Kidney tubule cell (primary cell): ENCODE measurements at regions not wholly inside any gene's neighbourhood (a gene's known extent, or its start where the extent isn't known, plus 50 kb on each side); places are given as distances from the start of the nearest gene placed in this dataset.
"Not testable (repeated sequence)": the region's sequence is repeated elsewhere in the genome, so short reads cannot be mapped to it uniquely, and the experiment has no call there.

ENCODE experiments used
- DNase-seq: peaks from one replicate; pipeline ENCODE4 v3.0.0-alpha.2; 2018; ENCODE audit warnings: low spot score

- DNase-seq, result peak; percentile 88
Observed at GRCh38 chr4:177185579-177185978, 124.1 kb upstream of the NEIL3 start.

GRCh38 chr4:177187371-177187770, 122.3 kb upstream of the NEIL3 start:
- no peak for DNase-seq

DNA sequence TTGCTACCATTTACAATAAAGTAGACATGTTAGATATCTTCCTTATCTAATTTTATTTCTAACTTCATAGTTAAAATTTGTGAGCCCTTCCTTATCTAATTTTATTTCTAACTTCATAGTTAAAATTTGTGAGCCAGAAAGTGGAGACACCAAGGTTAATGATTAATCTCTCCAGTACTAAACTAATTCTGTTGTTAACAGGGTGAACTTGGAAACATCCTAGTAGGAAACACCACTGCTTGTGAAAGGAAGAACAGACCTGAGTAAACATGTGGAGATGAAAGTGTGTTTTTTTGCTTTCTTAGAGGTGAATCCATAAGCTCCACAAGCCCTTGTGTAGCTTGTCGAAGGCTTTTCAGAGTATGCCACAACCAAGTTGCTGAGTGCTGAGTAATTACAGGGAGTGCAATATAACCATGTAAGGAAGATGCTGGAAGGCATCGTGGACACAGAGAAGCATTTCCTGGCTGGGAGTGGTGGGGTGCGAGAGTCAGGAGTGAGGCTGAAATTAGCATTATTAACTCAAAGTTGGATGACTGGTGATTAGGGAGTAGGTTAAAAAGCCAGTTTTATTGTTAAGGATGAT, 118.6 kb upstream of the NEIL3 start:
- peak; percentile 74 for DNase-seq

DNA sequence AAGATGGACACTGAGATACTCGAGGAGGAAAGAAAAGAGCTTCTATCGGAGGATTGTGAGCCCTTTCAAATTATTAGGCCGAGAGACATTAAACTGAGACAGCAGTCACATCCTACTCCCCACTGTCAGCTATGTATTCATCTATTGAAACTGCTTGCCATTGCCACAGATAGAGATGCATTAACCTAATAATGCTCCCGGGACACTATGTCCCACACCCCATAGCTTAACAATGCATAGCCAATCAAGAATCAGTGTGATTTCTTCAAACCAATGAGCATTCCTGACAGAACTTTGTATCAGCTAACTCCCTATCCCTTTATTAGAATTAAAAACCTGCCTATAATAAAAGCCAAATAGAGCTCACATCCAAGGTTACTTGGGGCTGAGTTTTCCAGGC, 118.1 kb upstream of the NEIL3 start:
- DNase-seq, result no peak

DNA sequence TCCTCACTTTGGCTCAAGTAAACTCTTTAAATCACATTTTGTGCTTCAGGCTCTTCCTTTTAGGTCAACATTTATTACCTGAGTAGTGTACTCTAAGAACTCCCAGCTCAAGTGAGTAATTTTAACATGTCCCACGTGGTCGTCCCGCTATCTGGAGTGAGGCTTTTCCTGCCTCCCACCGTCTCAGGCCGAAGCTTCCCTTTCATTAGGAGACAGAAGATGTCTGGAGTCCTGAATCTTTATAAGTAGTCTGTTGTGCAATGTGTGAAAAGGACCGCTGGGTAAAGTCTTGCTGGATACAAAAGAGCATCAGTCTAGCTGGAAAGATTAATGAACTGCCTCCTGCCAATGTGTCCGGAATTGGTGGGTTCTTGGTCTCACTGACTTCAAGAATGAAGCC, 117.7 kb upstream of the NEIL3 start:
- DNase-seq, result no peak

GRCh38 chr4:177193024-177193715, 116.5 kb upstream of the NEIL3 start:
- DNase-seq, result not testable (repeated sequence)

- DNase-seq, result peak; percentile 83
Observed at GRCh38 chr4:177194906-177195305, 114.8 kb upstream of the NEIL3 start.

GRCh38 chr4:177196615-177197014, 113.1 kb upstream of the NEIL3 start:
- DNase-seq, result no peak

DNA sequence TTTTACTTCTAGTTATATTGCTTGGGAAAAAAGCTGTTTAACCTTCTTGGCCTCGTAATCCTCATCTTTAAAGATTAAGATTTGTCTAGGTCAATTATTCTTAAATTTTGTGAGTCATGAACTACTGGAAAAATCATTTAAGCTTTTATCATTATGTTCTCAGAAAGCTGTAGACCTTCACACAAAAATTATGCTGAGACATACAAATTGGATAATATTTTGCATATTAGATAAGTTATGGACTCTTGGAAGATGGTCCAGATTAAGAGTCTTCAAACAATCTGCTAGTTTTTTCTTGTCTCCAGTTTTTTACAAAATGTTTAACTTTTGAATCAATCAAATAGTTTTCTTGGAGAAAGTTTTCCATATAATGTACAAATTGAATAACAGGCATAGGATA, 108.1 kb upstream of the NEIL3 start:
- DNase-seq, result no peak

GRCh38 chr4:177204126-177204525, 105.5 kb upstream of the NEIL3 start:
- no peak for DNase-seq

DNA sequence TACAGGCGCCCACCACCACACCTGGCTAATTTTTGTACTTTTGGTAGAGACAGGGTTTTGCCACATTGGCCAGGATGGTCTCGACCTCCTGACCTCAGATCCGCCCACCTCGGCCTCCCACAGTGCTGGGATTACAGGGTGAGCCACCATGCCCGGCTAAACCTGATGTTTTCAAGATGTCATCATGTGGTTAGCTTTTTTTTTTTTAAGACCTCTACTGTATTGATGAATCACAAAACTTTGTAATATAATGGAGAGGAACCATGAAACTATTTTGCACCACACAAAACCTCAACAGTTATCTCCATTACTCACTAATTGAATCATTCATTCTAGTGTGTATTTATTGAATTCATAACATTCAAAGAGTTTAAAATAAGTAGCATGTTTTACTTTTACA, 94.7 kb upstream of the NEIL3 start:
- peak; percentile 89 for DNase-seq

DNA sequence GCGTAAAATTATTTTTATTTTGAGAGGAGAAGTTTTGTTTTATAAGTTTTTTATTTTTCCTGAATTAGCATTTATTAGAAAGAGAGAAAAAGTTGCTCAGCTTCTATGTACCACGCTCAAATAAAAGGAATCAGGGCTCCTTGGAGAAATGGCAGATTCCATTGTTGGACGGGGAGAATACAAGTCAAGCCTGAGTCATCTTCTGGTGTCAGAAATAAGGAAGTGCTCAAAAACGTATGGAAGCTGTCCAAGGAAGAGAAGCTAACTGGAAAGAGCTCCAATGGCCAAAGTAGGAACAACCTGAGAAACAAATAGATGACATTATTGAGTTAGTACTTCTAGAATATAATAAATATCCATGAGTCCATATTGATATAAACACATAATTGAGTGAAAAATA, 89.3 kb upstream of the NEIL3 start:
- DNase-seq, result peak; percentile 50

DNA sequence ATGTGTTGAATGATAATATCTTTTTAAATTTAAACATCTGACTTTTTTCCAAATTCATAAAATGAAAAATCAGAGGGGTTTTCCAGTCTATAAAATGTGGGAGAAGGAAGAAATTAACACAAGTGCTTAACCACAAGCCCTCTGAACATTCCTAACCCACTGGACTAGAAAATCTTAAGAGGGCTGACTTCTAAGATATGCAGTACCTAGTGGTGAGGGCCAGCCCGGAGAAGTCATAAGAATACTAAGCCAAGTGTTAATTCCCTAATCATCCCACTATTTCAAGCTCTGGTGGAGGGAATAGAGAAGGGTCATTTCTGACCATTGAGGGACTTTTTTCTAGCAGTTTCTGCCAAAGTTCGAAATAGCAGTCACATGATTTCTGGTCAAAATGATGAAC, 86.9 kb upstream of the NEIL3 start:
- DNase-seq, result peak; percentile 89

- DNase-seq, result no peak
Observed at GRCh38 chr4:177225605-177226004, 84.1 kb upstream of the NEIL3 start.

DNA sequence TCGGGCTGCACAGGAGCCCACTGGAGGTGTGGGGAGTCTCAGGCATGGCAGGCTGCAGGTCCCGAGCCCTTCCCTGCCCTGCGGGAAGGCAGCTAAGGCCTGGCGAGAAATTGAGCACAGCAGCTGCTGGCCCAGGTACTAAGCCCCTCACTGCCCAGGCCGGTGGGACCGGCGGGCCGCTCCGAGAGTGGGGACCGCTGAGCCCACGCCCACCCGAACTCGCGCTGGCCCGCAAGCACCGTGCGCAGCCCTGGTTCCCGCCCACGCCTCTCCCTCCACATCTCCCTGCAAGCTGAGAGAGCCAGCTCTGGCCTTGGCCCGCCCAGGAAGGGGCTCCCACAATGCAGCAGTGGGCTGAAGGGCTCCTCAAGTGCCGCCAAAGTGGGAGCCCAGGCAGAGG, 82.0 kb upstream of the NEIL3 start:
- DNase-seq, result no peak

DNA sequence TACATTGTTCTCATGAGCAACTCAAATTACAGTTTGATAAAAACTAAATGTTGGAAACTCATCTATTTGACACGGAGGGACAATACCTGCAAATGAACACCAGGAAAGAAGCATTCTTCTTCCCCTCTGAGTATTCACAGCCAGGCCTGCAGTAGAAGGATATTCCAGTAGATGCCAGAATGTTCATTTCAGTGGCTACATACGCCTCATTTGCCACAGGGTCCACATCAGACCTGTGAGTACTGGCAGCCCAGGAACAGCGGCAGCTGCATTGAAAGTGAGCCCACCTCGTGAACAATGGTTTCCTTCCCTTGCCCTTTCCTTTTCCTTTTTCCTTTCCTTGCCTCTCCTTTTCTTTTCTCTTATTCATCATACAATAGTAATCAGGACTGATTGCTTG, 81.1 kb upstream of the NEIL3 start:
- no peak for DNase-seq

DNA sequence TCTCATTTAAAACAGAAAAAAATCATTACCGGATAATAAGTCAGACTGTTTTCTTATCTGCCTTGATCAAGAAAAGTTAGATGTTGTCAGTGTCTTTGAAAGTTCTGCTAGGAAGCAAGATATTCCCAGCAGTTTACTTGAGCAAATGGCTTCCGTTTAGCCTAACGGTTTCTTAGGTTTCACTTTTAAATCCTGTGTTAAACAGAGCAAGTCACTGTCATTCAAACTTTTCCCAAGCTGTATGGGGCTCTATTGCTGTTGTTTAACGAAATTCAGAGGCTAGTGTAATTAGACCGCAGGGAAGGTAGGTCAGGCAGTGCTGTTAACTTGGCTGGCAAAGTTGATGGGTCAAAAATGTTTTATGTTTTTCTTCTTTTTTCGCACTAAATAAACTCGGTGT, 80.3 kb upstream of the NEIL3 start:
- DNase-seq, result peak; percentile 49

DNA sequence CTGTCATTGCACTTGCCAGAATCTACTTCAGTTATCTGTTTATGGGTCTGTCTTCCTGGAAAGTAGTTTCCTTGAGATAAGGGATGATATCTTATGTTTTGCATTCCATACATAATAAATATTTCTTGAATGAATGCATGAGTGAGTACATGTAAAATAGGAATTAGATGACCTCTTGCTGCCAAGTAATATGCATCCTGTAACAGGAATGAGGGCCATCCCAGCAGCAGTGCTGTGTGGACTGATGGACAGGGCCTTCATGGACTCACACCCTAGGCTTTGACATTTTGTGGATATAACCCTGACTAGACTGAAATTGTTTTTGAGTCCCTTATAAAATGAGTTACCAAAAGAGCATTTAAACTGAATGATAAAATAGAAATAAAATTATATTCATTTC, 77.2 kb upstream of the NEIL3 start:
- no peak for DNase-seq

GRCh38 chr4:177235026-177235425, 74.6 kb upstream of the NEIL3 start:
- peak; percentile 31 for DNase-seq

- DNase-seq, result no peak
Observed at GRCh38 chr4:177236886-177237285, 72.8 kb upstream of the NEIL3 start.

DNA sequence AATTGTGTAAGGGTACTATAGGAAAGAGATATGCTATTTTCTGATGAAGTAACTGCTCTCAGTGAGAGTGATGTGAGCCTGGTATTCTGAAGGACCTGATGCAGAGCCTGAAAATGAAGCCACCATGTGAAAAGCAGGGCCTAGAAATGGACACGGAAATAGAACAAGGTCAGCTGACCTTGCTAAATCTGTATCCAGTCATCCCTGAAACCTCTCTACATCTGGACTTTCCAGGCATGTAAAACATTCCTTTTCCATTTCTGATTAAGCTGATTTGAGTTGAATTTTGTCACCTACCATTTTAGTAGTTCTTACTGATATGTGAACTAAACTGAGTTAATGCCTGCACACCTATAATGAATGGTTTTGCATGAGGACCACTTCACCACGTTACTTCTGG, 72.4 kb upstream of the NEIL3 start:
- DNase-seq, result peak; percentile 68

- no peak for DNase-seq
Observed at GRCh38 chr4:177239477-177239876, 70.2 kb upstream of the NEIL3 start.

GRCh38 chr4:177239878-177240277, 69.8 kb upstream of the NEIL3 start:
- DNase-seq, result no peak

- DNase-seq, result no peak
Observed at GRCh38 chr4:177242651-177243286, 66.9 kb upstream of the NEIL3 start.
